Breast epithelium (tissue), 3 donors: ENCODE measurements at regions not wholly inside any gene's neighbourhood (a gene's known extent, or its start where the extent isn't known, plus 50 kb on each side); places are given as distances from the start of the nearest gene placed in this dataset.

Source experiments
- POLR2AphosphoS5 ChIP-seq, 3 donors: sonication (generic); formaldehyde crosslinking; IDR thresholded peaks; one replicate each; pipeline ENCODE4 v1.6.1; 2017; ENCODE audit warnings: antibody characterized with exemption in 3 of 3
- TF ChIP-seq, protein P1 (sequence below), 3 donors: fragments of 450-650 bp; IDR thresholded peaks; one replicate each; pipeline ENCODE4 v1.5.1; 2016 to 2017; ENCODE audit warnings: antibody characterized with exemption in 3 of 3, mild to moderate bottlenecking in 3 of 3, moderate library complexity in 3 of 3

DNA sequence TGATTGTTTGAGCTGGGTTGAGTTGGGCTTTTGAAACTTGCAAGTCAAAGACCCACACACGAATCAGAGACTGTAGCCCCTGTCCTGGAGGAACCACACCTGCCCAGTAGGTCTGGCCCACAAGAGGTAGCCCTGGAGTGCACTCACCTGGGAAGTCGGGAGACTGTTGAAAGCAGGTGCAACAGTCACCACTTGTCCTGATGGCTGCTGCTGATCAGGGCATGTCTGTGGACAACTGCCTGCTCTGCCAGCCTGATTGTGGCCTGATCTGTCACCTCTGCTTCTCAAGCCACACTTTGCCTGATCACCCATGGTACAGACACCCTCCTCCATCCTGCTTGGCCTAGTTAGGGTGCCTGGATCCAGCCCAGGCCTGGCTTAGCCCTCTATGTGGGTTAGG, 105.0 kb upstream of the HAAO start:
- TF ChIP-seq, protein P1, sequence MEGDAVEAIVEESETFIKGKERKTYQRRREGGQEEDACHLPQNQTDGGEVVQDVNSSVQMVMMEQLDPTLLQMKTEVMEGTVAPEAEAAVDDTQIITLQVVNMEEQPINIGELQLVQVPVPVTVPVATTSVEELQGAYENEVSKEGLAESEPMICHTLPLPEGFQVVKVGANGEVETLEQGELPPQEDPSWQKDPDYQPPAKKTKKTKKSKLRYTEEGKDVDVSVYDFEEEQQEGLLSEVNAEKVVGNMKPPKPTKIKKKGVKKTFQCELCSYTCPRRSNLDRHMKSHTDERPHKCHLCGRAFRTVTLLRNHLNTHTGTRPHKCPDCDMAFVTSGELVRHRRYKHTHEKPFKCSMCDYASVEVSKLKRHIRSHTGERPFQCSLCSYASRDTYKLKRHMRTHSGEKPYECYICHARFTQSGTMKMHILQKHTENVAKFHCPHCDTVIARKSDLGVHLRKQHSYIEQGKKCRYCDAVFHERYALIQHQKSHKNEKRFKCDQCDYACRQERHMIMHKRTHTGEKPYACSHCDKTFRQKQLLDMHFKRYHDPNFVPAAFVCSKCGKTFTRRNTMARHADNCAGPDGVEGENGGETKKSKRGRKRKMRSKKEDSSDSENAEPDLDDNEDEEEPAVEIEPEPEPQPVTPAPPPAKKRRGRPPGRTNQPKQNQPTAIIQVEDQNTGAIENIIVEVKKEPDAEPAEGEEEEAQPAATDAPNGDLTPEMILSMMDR (IDR thresholded peaks at IDR 0.05), result no peak
- no peak for TF ChIP-seq POLR2AphosphoS5 (IDR thresholded peaks at IDR 0.05)
